ENCODE measurements at regions not wholly inside any gene's neighbourhood (a gene's known extent, or its start where the extent isn't known, plus 50 kb on each side); places are given as distances from the start of the nearest gene placed in this dataset.

GRCh38 chr3:67154429-67154828 lies 156.3 kb downstream of the KBTBD8 start (continued):
- TF ChIP-seq ZNF532 (CRISPR knock-in tag; IDR thresholded peaks at IDR 0.05; ENCODE audit: borderline replicate concordance) = no peak
- TF ChIP-seq ZNF512 (CRISPR knock-in tag; IDR thresholded peaks at IDR 0.05; ENCODE audit: borderline replicate concordance) = no peak
- TF ChIP-seq EMX1 (CRISPR knock-in tag; IDR thresholded peaks at IDR 0.05) = no peak
- TF ChIP-seq NFE2L1 (CRISPR knock-in tag; IDR thresholded peaks at IDR 0.05) = no peak
- TF ChIP-seq ZNF281 (CRISPR knock-in tag; IDR thresholded peaks at IDR 0.05) = no peak
- no peak for TF ChIP-seq SMAD4 (CRISPR knock-in tag; IDR thresholded peaks at IDR 0.05)
- no peak for TF ChIP-seq ATF6 (CRISPR knock-in tag; IDR thresholded peaks at IDR 0.05)
- no peak for TF ChIP-seq HMGXB4 (CRISPR knock-in tag; IDR thresholded peaks at IDR 0.05)
- TF ChIP-seq ESRRA (CRISPR knock-in tag; IDR thresholded peaks at IDR 0.05; ENCODE audit: borderline replicate concordance) = no peak
- TF ChIP-seq JUN (CRISPR knock-in tag; IDR thresholded peaks at IDR 0.05) = no peak
- TF ChIP-seq TP53 (CRISPR knock-in tag; IDR thresholded peaks at IDR 0.05) = no peak
- TF ChIP-seq GTF2I (CRISPR knock-in tag; conservative IDR thresholded peaks at IDR 0.05) = no peak

GRCh38 chr3:67167481-67167880 lies 169.4 kb downstream of the KBTBD8 start:
- H3K36me3 Mint-ChIP-seq = no peaks in the 10 kb centered on the region

More at GRCh38 chr3:67167481-67167880, 169.4 kb downstream of the KBTBD8 start:
- no peaks in the 10 kb centered on the region for H3K4me1 Mint-ChIP-seq
- ChIA-PET POLR2A (no interaction called here), CTCF (no interaction called here)
- DNase-seq (ENCODE audit: low spot score) = no peak
- H3K27ac Mint-ChIP-seq = no peak overlapping the region
- no peak for TF ChIP-seq NR1H2 (CRISPR knock-in tag; IDR thresholded peaks at IDR 0.05)
- TF ChIP-seq AR (CRISPR knock-in tag; IDR thresholded peaks at IDR 0.05) = no peak
- no peak for TF ChIP-seq ZMAT4 (CRISPR knock-in tag; IDR thresholded peaks at IDR 0.05)
- no peak for TF ChIP-seq HMGA2 (CRISPR knock-in tag; IDR thresholded peaks at IDR 0.05)
- TF ChIP-seq GABPB1 (CRISPR knock-in tag; IDR thresholded peaks at IDR 0.05) = no peak
- no peak for TF ChIP-seq GTF2I (CRISPR knock-in tag; conservative IDR thresholded peaks at IDR 0.05)
- no peak for TF ChIP-seq ESRRA (CRISPR knock-in tag; IDR thresholded peaks at IDR 0.05; ENCODE audit: borderline replicate concordance)
- H3K9me3 Mint-ChIP-seq = 0 out of 2 replicates have a peak, but pooled peaks cover under 1% of the 10 kb centered on the region
- no peak overlapping the region for H3K4me3 Mint-ChIP-seq
- H3K27me3 Mint-ChIP-seq (ENCODE audit: low read depth) = no peaks in the 10 kb centered on the region
- ATAC-seq = no peak

Measured in WTC11 (cell line).